Mesodermal cell (in vitro differentiated cells): ENCODE measurements at regions not wholly inside any gene's neighbourhood (a gene's known extent, or its start where the extent isn't known, plus 50 kb on each side); places are given as distances from the start of the nearest gene placed in this dataset.

Source experiments
- H3K27ac ChIP-seq: 2 replicates; pipeline ENCODE4 v1.7.0; 2013; ENCODE audit warnings: mild to moderate bottlenecking, low read depth, low read length, moderate library complexity; ENCODE audit not compliant: severe bottlenecking
- H3K36me3 ChIP-seq: 2 replicates; pipeline ENCODE4 v1.7.1; 2013; ENCODE audit warnings: mild to moderate bottlenecking, low read length, moderate library complexity; ENCODE audit not compliant: control insufficient read depth, insufficient read depth
- H3K4me1 ChIP-seq: one replicate; pipeline ENCODE4 v1.7.1; 2013; ENCODE audit warnings: mild to moderate bottlenecking, low read length; ENCODE audit not compliant: insufficient read depth, control insufficient read depth, poor library complexity, severe bottlenecking
- H3K4me3 ChIP-seq: 2 replicates; pipeline ENCODE4 v1.7.0; 2013; ENCODE audit warnings: low read length, control low read depth, mild to moderate bottlenecking; ENCODE audit not compliant: insufficient read depth, poor library complexity, severe bottlenecking; ENCODE audit errors: extremely low read depth
- H3K9me3 ChIP-seq: 2 replicates; pipeline ENCODE4 v1.7.1; 2013; ENCODE audit warnings: mild to moderate bottlenecking, low read length, moderate library complexity; ENCODE audit not compliant: control insufficient read depth
- WGBS, 2 experiments: methylation state at CpG; one replicate each; pipeline ENCODE4 v1.1.5; 2013; ENCODE audit warnings: missing lambda C conversion rate in 2 of 2; ENCODE audit not compliant: insufficient coverage in 2 of 2; 5-methylcytosine and 5-hydroxymethylcytosine counted together

DNA sequence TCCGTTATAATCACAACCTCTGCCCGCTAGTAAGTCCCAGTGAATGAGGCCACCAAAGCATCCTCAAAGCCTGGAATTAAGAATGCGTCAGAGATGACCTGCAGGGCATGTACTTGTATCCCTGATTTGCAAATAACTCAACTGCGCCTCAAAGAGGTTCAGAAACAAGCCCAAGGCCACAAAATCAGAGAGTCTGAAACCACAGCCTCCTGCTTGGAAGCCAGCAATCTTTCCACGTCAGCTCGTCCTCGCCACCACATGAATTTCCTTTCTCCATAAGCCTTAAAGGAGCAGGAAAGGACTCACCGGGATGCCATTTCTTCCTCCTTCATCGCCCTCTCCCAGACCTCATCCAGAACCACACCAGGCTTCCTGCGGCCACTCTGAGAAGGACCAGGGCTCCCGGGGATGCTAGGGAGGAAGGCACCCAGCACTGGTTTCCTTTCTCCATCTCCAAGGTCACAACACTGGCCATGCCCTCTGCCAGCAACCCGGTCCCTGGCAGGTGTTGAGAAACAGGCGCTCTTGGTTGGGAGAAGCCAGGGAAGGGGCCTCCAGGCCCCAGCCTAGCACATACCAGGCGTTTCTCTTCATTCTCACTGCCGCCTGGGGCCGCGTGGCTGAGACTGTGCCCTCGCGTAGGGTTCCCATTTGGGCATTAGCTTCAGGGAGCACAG, 191.2 kb upstream of the DIO3 start:
- no peak overlapping the region for H3K27ac ChIP-seq
- 91 to 92% methylated on average over 17 of the region's 19 CpGs for WGBS, 2 experiments
- no peak overlapping the region for H3K4me3 ChIP-seq
- H3K4me1 ChIP-seq = no peaks in the 10 kb centered on the region
- no peaks in the 10 kb centered on the region for H3K36me3 ChIP-seq
- no peaks in the 10 kb centered on the region for H3K9me3 ChIP-seq

DNA sequence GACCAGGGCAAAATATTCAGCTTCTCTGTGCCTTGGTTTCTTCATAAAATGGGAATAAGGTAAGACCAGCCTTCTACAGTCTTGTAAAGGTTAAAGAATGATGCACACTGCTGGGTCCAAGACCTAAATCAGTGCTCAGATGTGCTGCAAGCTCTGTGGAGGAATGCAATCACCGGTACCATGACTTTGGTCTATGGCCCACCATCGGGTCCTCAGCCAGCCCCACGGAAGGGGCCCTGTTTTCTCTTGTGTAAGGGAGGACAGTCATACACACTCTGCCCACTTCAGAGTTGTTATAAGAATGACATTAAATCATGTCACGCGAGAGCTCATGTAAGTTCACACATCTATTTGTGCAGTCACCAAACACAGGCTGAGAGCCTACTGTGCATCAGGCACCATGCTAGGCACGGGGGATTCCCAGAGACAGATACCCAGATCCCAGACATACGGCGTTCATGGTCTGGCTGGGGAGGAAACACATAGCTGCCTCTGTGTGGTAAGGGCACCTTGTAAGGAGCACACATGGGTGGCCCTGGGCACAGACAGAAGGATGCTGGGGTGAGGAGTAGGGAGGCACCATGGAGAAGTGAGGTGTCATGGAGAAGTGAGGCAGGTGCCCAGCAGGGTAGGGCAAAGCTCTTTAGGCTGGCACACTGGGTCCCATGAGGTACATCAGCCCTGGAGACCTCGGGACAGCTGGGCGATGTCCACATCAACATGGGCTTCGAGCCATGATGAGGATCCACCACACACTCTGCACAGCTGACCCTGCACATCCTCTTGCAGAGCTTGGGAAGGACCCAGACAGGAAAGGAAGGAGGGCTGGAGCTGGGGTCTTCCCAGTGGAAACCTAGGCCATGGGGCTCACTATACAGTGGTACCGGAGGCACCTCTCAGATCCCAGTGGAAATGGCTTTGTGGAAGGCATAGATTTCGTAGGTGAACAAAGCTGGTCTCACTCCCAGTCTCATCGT, 190.4 kb upstream of the DIO3 start:
- WGBS, 2 experiments = 95 to 96% methylated on average over 7 to 12 of the region's 14 CpGs
- H3K36me3 ChIP-seq = no peaks in the 10 kb centered on the region
- no peak overlapping the region for H3K4me3 ChIP-seq
- H3K4me1 ChIP-seq = no peaks in the 10 kb centered on the region
- no peaks in the 10 kb centered on the region for H3K9me3 ChIP-seq
- H3K27ac ChIP-seq = no peak overlapping the region

DNA sequence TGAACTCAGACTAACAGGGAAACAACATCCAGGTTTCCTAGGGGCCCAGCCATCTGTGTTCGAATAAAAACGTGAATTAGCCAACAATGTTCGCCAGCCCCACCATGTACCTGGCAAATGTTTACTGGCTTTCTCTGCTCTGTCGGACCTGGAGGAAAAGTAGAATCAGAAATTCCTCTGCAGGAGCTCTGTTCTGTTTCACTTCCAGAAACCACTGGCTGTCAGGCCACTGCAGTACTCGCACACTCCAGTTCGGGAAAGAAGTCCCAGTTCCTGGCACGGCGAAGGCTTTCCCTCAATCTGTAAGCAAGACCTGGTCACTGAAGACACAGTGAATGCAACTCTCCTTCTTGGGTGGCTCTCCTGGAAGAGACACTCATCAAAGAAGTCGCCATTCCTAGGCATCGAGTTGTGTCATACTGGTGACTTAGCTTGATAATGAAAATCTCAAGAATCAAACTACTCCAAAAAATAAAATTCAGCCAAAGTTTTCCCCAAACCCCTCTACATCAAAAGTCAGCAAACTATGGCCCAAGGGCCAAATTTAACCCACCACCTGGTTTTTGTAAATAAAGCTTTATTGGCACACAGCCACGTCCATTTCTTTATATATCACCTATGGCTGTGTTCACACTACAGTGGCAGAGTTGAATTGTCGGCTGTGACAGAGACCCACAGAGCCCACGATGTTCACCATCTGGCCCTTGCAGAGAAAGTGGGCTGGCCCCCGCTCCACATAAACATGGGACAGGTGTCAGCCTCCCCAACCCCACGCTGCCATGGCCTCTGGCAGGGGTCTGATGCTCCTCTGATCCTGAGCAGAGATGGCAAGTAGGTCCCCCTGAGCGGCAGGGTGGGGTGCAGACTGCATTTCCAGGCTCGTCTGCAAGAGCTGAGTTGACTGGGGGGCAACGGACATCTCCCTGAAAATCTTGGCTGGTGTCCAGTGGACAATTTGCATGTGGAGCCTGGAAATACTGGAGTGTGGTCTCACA, 189.2 kb upstream of the DIO3 start:
- H3K9me3 ChIP-seq = no peaks in the 10 kb centered on the region
- WGBS, 2 experiments = 94 to 95% methylated on average over 14 to 18 of the region's 18 CpGs
- no peak overlapping the region for H3K27ac ChIP-seq
- no peak overlapping the region for H3K4me3 ChIP-seq
- H3K36me3 ChIP-seq = no peaks in the 10 kb centered on the region
- H3K4me1 ChIP-seq = no peaks in the 10 kb centered on the region

GRCh38 chr14:101372894-101373620, 188.2 kb upstream of the DIO3 start:
- Histone ChIP-seq H3K4me1 (no peaks in the 10 kb centered on the region), H3K9me3 (no peaks in the 10 kb centered on the region)
- WGBS, 2 experiments = 87 to 92% methylated on average over 12 of the region's 16 CpGs

GRCh38 chr14:101373690-101374295, 187.5 kb upstream of the DIO3 start:
- H3K4me3 ChIP-seq = no peak overlapping the region
- no peak overlapping the region for H3K27ac ChIP-seq
- no peaks in the 10 kb centered on the region for H3K4me1 ChIP-seq
- 88 to 92% methylated on average over 19 to 21 of the region's 22 CpGs for WGBS, 2 experiments
- H3K36me3 ChIP-seq = no peaks in the 10 kb centered on the region
- H3K9me3 ChIP-seq = no peaks in the 10 kb centered on the region

More at GRCh38 chr14:101372894-101373620, 188.2 kb upstream of the DIO3 start:
- no peaks in the 10 kb centered on the region for H3K36me3 ChIP-seq
- no peak overlapping the region for H3K27ac ChIP-seq
- H3K4me3 ChIP-seq = no peak overlapping the region

DNA sequence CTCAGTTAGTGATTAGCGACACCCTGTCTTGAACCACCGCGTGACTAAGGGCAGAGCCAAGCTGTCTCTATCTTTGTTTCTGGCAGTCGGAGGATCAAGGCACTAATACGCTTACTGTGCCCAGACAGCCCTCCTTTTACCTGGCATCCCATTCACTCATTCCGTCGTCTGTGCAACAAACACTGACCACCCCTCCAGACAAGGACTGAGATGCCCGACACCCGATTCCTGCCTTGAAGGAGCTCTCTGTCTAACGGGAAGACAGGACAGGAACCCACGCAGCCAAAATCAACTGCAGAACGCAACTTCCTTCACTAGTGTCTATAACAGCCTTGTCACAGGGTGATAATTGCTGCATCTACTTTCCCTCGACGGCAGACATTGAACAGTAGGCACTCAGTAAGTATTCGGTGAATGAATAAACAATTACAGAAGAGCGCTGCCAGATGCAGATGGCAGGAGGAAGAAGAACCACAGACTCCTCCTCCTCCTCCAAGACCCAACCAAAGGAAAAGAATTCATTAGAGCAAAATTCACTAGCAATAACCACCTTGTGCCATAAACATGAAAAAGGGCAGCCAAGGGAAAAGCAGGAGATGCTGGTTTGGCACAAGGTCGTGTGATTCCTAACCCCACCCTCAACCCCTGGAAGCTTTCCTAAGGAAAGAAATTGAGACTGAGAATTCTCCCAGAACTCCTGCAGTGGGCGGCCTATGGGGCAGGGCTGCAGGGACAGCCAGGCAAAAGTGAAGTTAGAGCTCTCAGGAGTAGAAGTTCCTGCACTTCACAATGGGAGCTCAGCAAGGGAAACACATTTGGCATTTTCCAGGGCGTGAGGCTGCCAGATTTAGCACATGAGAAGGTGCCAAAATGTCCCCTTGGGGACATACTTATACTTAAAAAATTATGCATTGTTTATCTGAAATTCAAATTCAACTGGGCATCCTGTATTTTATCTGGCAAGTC, 186.6 kb upstream of the DIO3 start:
- 93 to 94% methylated on average over 9 to 16 of the region's 19 CpGs for WGBS, 2 experiments
- Histone ChIP-seq H3K4me1 (no peaks in the 10 kb centered on the region), H3K4me3 (no peak overlapping the region), H3K36me3 (no peaks in the 10 kb centered on the region), H3K9me3 (no peaks in the 10 kb centered on the region), H3K27ac (no peak overlapping the region)

GRCh38 chr14:101377069-101377468, 184.2 kb upstream of the DIO3 start:
- Histone ChIP-seq H3K36me3 (no peaks in the 10 kb centered on the region), H3K4me1 (no peaks in the 10 kb centered on the region), H3K4me3 (no peak overlapping the region), H3K9me3 (no peaks in the 10 kb centered on the region), H3K27ac (no peak overlapping the region)
- WGBS, 2 experiments = 75 to 89% methylated on average over 2 to 4 of the region's 5 CpGs

- Histone ChIP-seq H3K4me1 (no peaks in the 10 kb centered on the region), H3K4me3 (no peak overlapping the region), H3K27ac (no peak overlapping the region), H3K36me3 (no peaks in the 10 kb centered on the region), H3K9me3 (no peaks in the 10 kb centered on the region)
- no CpG with 5 or more reads among the region's 2 CpGs for WGBS, 2 experiments
Observed at GRCh38 chr14:101379842-101380241, 181.5 kb upstream of the DIO3 start.

DNA sequence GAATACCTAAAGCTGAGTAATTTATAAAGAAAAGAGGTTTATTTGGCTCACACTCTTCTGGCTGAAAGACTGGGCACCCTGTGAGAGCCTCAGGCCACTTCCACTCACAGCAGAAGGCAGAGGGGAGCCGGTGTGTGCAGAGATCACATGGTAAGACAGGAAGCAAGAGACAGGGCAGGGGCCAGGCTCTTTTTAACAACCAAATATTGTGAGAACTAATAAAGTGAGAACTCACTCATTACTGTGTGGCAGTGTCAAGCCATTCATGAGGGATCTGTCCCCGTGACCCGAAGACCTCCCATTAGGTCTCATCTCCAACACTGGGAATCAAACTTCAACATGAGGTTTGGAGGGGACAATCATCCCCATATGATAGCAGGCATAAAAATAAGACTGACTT, 180.8 kb upstream of the DIO3 start:
- Histone ChIP-seq H3K36me3 (no peaks in the 10 kb centered on the region), H3K4me1 (no peaks in the 10 kb centered on the region), H3K27ac (no peak overlapping the region), H3K9me3 (no peaks in the 10 kb centered on the region), H3K4me3 (no peak overlapping the region)
- 80% methylated on average over 1 of the region's 3 CpGs; no CpG with 5 or more reads in 1 of the 2 experiments for WGBS, 2 experiments
